ENCODE measurements at regions not wholly inside any gene's neighbourhood (a gene's known extent, or its start where the extent isn't known, plus 50 kb on each side); places are given as distances from the start of the nearest gene placed in this dataset.

GRCh38 chrX:116657071-116657470 lies 194.3 kb upstream of the CT83 start:
- Histone ChIP-seq H3K23ac (ENCODE audit: low read length) (no peak overlapping the region), H4K91ac (ENCODE audit: low read depth, low read length) (no peak overlapping the region), H4K8ac (ENCODE audit: low read depth, low read length) (no peak overlapping the region), H3K27me3 (ENCODE audit: insufficient read depth, low read length) (no peaks in the 10 kb centered on the region), H3K4ac (ENCODE audit: low read depth, low read length) (no peak overlapping the region), H3K79me2 (ENCODE audit: control insufficient read depth, insufficient read depth, low read length, poor library complexity) (no peaks in the 10 kb centered on the region), H2AK5ac (ENCODE audit: low read length) (no peak overlapping the region), H2BK120ac (ENCODE audit: insufficient read depth, low read length, poor library complexity) (no peak overlapping the region), H2BK5ac (ENCODE audit: low read depth, low read length, poor library complexity) (no peak overlapping the region), H3K27ac (ENCODE audit: low read depth, low read length) (no peak overlapping the region), H3K4me1 (ENCODE audit: control insufficient read depth in 1 of 2, insufficient read depth in 2 of 2, low read length in 2 of 2) (no peaks in the 10 kb centered on the region), H3K36me3 (ENCODE audit: control insufficient read depth in 1 of 2, insufficient read depth in 2 of 2, low read length in 2 of 2) (no peaks in the 10 kb centered on the region), H2AFZ (ENCODE audit: insufficient read depth, low read length, poor library complexity) (no peak overlapping the region), H3K4me3 (ENCODE audit: low read depth, low read length) (no peak overlapping the region), H3K4me2 (ENCODE audit: low read length) (no peak overlapping the region), H3K9ac (ENCODE audit: low read length) (no peak overlapping the region), H3K9me3 (ENCODE audit: insufficient read depth, low read depth, low read length) (no peaks in the 10 kb centered on the region), H2BK12ac (ENCODE audit: low read length) (no peak overlapping the region), H3K79me1 (ENCODE audit: low read length) (no peaks in the 10 kb centered on the region), H4K12ac (ENCODE audit: low read depth, low read length) (no peak overlapping the region), H3K18ac (ENCODE audit: low read length) (no peak overlapping the region), H3K14ac (ENCODE audit: low read length) (no peak overlapping the region)
- DNase-seq = no peak

- Histone ChIP-seq H3K4me3 (ENCODE audit: low read depth, low read length) (no peak overlapping the region), H3K4ac (ENCODE audit: low read depth, low read length) (no peak overlapping the region), H2BK120ac (ENCODE audit: insufficient read depth, low read length, poor library complexity) (no peak overlapping the region), H4K91ac (ENCODE audit: low read depth, low read length) (no peak overlapping the region), H3K9me3 (ENCODE audit: insufficient read depth, low read depth, low read length) (no peaks in the 10 kb centered on the region), H3K36me3 (ENCODE audit: control insufficient read depth in 1 of 2, insufficient read depth in 2 of 2, low read length in 2 of 2) (no peaks in the 10 kb centered on the region), H3K4me2 (ENCODE audit: low read length) (no peak overlapping the region), H3K27ac (ENCODE audit: low read depth, low read length) (no peak overlapping the region), H4K12ac (ENCODE audit: low read depth, low read length) (no peak overlapping the region), H2BK12ac (ENCODE audit: low read length) (no peak overlapping the region), H3K9ac (ENCODE audit: low read length) (no peak overlapping the region), H3K18ac (ENCODE audit: low read length) (no peak overlapping the region), H3K23ac (ENCODE audit: low read length) (no peak overlapping the region), H3K14ac (ENCODE audit: low read length) (no peak overlapping the region), H2AFZ (ENCODE audit: insufficient read depth, low read length, poor library complexity) (no peak overlapping the region), H2AK5ac (ENCODE audit: low read length) (no peak overlapping the region), H2BK5ac (ENCODE audit: low read depth, low read length, poor library complexity) (no peak overlapping the region), H4K8ac (ENCODE audit: low read depth, low read length) (no peak overlapping the region), H3K79me1 (ENCODE audit: low read length) (no peaks in the 10 kb centered on the region), H3K4me1 (ENCODE audit: control insufficient read depth in 1 of 2, insufficient read depth in 2 of 2, low read length in 2 of 2) (no peaks in the 10 kb centered on the region), H3K27me3 (ENCODE audit: insufficient read depth, low read length) (no peaks in the 10 kb centered on the region), H3K79me2 (ENCODE audit: control insufficient read depth, insufficient read depth, low read length, poor library complexity) (no peaks in the 10 kb centered on the region)
- no CpG with 5 or more reads among the region's 1 CpG for WGBS (ENCODE audit: extremely low coverage, insufficient coverage, insufficient read length)
- no peak for DNase-seq
Measured at GRCh38 chrX:116628464-116628863, 165.7 kb upstream of the CT83 start.

- no peak overlapping the region for H2BK120ac ChIP-seq (ENCODE audit: insufficient read depth, low read length, poor library complexity)
- no CpG with 5 or more reads among the region's 1 CpG for WGBS (ENCODE audit: extremely low coverage, insufficient coverage, insufficient read length)
- H3K9me3 ChIP-seq (ENCODE audit: insufficient read depth, low read depth, low read length) = no peaks in the 10 kb centered on the region
- H2AK5ac ChIP-seq (ENCODE audit: low read length) = no peak overlapping the region
- no peak overlapping the region for H3K27ac ChIP-seq (ENCODE audit: low read depth, low read length)
- H3K9ac ChIP-seq (ENCODE audit: low read length) = no peak overlapping the region
- no peak for DNase-seq
- no peak overlapping the region for H3K4me3 ChIP-seq (ENCODE audit: low read depth, low read length)
- no peaks in the 10 kb centered on the region for H3K79me2 ChIP-seq (ENCODE audit: control insufficient read depth, insufficient read depth, low read length, poor library complexity)
- H3K23ac ChIP-seq (ENCODE audit: low read length) = no peak overlapping the region
- no peak overlapping the region for H3K4ac ChIP-seq (ENCODE audit: low read depth, low read length)
- H4K8ac ChIP-seq (ENCODE audit: low read depth, low read length) = no peak overlapping the region
- no peak overlapping the region for H4K12ac ChIP-seq (ENCODE audit: low read depth, low read length)
- no peak overlapping the region for H2AFZ ChIP-seq (ENCODE audit: insufficient read depth, low read length, poor library complexity)
- H2BK5ac ChIP-seq (ENCODE audit: low read depth, low read length, poor library complexity) = no peak overlapping the region
- H3K79me1 ChIP-seq (ENCODE audit: low read length) = no peaks in the 10 kb centered on the region
- H4K91ac ChIP-seq (ENCODE audit: low read depth, low read length) = no peak overlapping the region
- H3K14ac ChIP-seq (ENCODE audit: low read length) = no peak overlapping the region
- no peaks in the 10 kb centered on the region for H3K27me3 ChIP-seq (ENCODE audit: insufficient read depth, low read length)
- no peak overlapping the region for H3K18ac ChIP-seq (ENCODE audit: low read length)
- H2BK12ac ChIP-seq (ENCODE audit: low read length) = no peak overlapping the region
- no peaks in the 10 kb centered on the region for H3K36me3 ChIP-seq (ENCODE audit: control insufficient read depth in 1 of 2, insufficient read depth in 2 of 2, low read length in 2 of 2)
- no peak overlapping the region for H3K4me2 ChIP-seq (ENCODE audit: low read length)
- no peaks in the 10 kb centered on the region for H3K4me1 ChIP-seq (ENCODE audit: control insufficient read depth in 1 of 2, insufficient read depth in 2 of 2, low read length in 2 of 2)
Measured at GRCh38 chrX:116618546-116618945, 155.8 kb upstream of the CT83 start.

GRCh38 chrX:116607776-116608175 lies 145.0 kb upstream of the CT83 start:
- H3K9me3 ChIP-seq (ENCODE audit: insufficient read depth, low read depth, low read length) = no peaks in the 10 kb centered on the region
- H3K9ac ChIP-seq (ENCODE audit: low read length) = no peak overlapping the region
- H3K4me1 ChIP-seq (ENCODE audit: control insufficient read depth in 1 of 2, insufficient read depth in 2 of 2, low read length in 2 of 2) = no peaks in the 10 kb centered on the region
- H2BK120ac ChIP-seq (ENCODE audit: insufficient read depth, low read length, poor library complexity) = no peak overlapping the region
- H3K4me3 ChIP-seq (ENCODE audit: low read depth, low read length) = no peak overlapping the region
- H4K91ac ChIP-seq (ENCODE audit: low read depth, low read length) = no peak overlapping the region
- no peak overlapping the region for H3K4ac ChIP-seq (ENCODE audit: low read depth, low read length)
- H2BK5ac ChIP-seq (ENCODE audit: low read depth, low read length, poor library complexity) = no peak overlapping the region
- H2AFZ ChIP-seq (ENCODE audit: insufficient read depth, low read length, poor library complexity) = no peak overlapping the region
- no peak overlapping the region for H4K12ac ChIP-seq (ENCODE audit: low read depth, low read length)
- WGBS (ENCODE audit: extremely low coverage, insufficient coverage, insufficient read length) = no CpG with 5 or more reads among the region's 1 CpG
- no peak overlapping the region for H4K8ac ChIP-seq (ENCODE audit: low read depth, low read length)
- no peaks in the 10 kb centered on the region for H3K27me3 ChIP-seq (ENCODE audit: insufficient read depth, low read length)
- no peak overlapping the region for H3K18ac ChIP-seq (ENCODE audit: low read length)
- H2BK12ac ChIP-seq (ENCODE audit: low read length) = no peak overlapping the region
- DNase-seq = peak in 1 of 2 donors; percentile 13
- no peaks in the 10 kb centered on the region for H3K36me3 ChIP-seq (ENCODE audit: control insufficient read depth in 1 of 2, insufficient read depth in 2 of 2, low read length in 2 of 2)
- H3K79me2 ChIP-seq (ENCODE audit: control insufficient read depth, insufficient read depth, low read length, poor library complexity) = no peaks in the 10 kb centered on the region
- no peak overlapping the region for H3K27ac ChIP-seq (ENCODE audit: low read depth, low read length)
- no peak overlapping the region for H3K14ac ChIP-seq (ENCODE audit: low read length)
- no peaks in the 10 kb centered on the region for H3K79me1 ChIP-seq (ENCODE audit: low read length)
- no peak overlapping the region for H3K23ac ChIP-seq (ENCODE audit: low read length)
- no peak overlapping the region for H3K4me2 ChIP-seq (ENCODE audit: low read length)
- H2AK5ac ChIP-seq (ENCODE audit: low read length) = no peak overlapping the region
